Tibial nerve (tissue), 4 donors: ENCODE measurements at regions not wholly inside any gene's neighbourhood (a gene's known extent, or its start where the extent isn't known, plus 50 kb on each side); places are given as distances from the start of the nearest gene placed in this dataset.

Source experiments
- DNase-seq, 2 donors: peaks; one replicate each; pipeline ENCODE4 v3.0.0-alpha.2; 2019; ENCODE audit warnings: low spot score in 2 of 2
- H3K27ac ChIP-seq, 4 donors: fragments of 200-600 bp; sonication (generic) in 3 of 4; one replicate each; pipeline ENCODE4 v1.5.1; 2017 to 2019; ENCODE audit warnings: mild to moderate bottlenecking in 1 of 4
- H3K27me3 ChIP-seq, 2 donors: fragments of 200-600 bp; sonication (generic) in 1 of 2; one replicate each; pipeline versions ENCODE4 v1.5.1 to v1.6.0; 2017 to 2019
- H3K36me3 ChIP-seq, 3 donors: fragments of 200-600 bp; sonication (generic); one replicate each; pipeline ENCODE4 v1.5.1; 2018 to 2019
- H3K4me1 ChIP-seq, 4 donors: fragments of 200-600 bp; sonication (generic) in 3 of 4; one replicate each; pipeline ENCODE4 v1.5.1; 2017 to 2019
- H3K4me3 ChIP-seq, 4 donors: fragments of 200-600 bp; sonication (generic) in 3 of 4; one replicate each; pipeline ENCODE4 v1.5.1; 2017 to 2019; ENCODE audit warnings: mild to moderate bottlenecking in 1 of 4, moderate library complexity in 1 of 4
- H3K9me3 ChIP-seq, 4 donors: fragments of 200-600 bp; sonication (generic) in 3 of 4; one replicate each; pipeline ENCODE4 v1.5.1; 2017 to 2019
- CTCF ChIP-seq, 5 experiments: fragments of 200-600 bp in 3 of 5; fragments of 450-650 bp in 2 of 5; sonication (generic) in 3 of 5; IDR thresholded peaks; one replicate each; pipeline ENCODE4 v1.5.1; 2016 to 2019; ENCODE audit warnings: antibody characterized with exemption in 5 of 5, mild to moderate bottlenecking in 3 of 5, moderate library complexity in 2 of 5
- EP300 ChIP-seq, 2 donors: sonication (generic); formaldehyde crosslinking; IDR thresholded peaks; one replicate each; pipeline ENCODE4 v1.6.1; 2017; ENCODE audit warnings: antibody characterized with exemption in 2 of 2, mild to moderate bottlenecking in 1 of 2
- POLR2A ChIP-seq, 2 donors: fragments of 450-650 bp; IDR thresholded peaks; one replicate each; pipeline ENCODE4 v1.6.1; 2017; ENCODE audit warnings: antibody characterized with exemption in 2 of 2, mild to moderate bottlenecking in 2 of 2, moderate library complexity in 2 of 2
- WGBS, 2 donors: methylation state at CpG; one replicate each; pipeline ENCODE4 v1.1.5; 2018; 5-methylcytosine and 5-hydroxymethylcytosine counted together

GRCh38 chrX:56503941-56504673 lies 59.3 kb upstream of the UBQLN2 start:
- H3K4me1 ChIP-seq: no peaks in the 10 kb centered on the region
- no peaks in the 10 kb centered on the region for H3K36me3 ChIP-seq
- DNase-seq: no peak
- H3K9me3 ChIP-seq: no peaks in the 10 kb centered on the region
- no peak overlapping the region for H3K4me3 ChIP-seq
- TF ChIP-seq EP300 (IDR thresholded peaks at IDR 0.05) (no peak), CTCF (IDR thresholded peaks at IDR 0.05) (no peak), POLR2A (IDR thresholded peaks at IDR 0.05) (no peak)
- no peaks in the 10 kb centered on the region for H3K27me3 ChIP-seq
- 51 to 79% methylated on average over 2 of the region's 2 CpGs for WGBS, 2 donors
- no peak overlapping the region for H3K27ac ChIP-seq

- WGBS, 2 donors: 79 to 85% methylated on average over 3 to 4 of the region's 4 CpGs
- DNase-seq: no peak
- Histone ChIP-seq H3K27me3 (no peaks in the 10 kb centered on the region), H3K4me1 (no peaks in the 10 kb centered on the region), H3K27ac (no peak overlapping the region), H3K4me3 (no peak overlapping the region), H3K36me3 (no peaks in the 10 kb centered on the region), H3K9me3 (peaks cover 0 to 1% (median 0%) of the 10 kb centered on the region in 4 donors)
- TF ChIP-seq CTCF (IDR thresholded peaks at IDR 0.05) (no peak), POLR2A (IDR thresholded peaks at IDR 0.05) (no peak), EP300 (IDR thresholded peaks at IDR 0.05) (no peak)
Observed at GRCh38 chrX:56505866-56506265, 57.6 kb upstream of the UBQLN2 start.
